ENCODE measurements at regions not wholly inside any gene's neighbourhood (a gene's known extent, or its start where the extent isn't known, plus 50 kb on each side); places are given as distances from the start of the nearest gene placed in this dataset.

DNA sequence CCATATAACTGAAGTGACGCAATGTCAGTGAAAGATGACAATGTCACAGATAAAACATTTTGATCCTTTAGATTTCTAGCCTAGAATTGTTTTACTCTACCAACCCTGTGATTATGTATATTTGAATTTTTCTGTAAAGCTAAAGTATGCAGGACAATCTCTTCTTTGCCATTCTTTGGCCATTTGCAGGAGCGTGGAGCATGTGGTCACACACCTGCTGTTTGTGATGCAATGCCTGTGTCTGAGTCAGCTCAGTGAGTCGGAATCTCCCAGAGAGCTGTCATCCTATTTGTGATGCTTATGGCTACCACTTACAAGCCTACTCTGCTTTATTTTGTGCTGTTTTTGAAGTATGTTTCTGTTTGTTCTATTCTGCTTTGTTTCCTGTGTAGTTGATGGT lies 214.5 kb downstream of the NAF1 start:
- CTCF ChIA-PET, result no interaction called here
- POLR2A ChIA-PET, result no interaction called here

DNA sequence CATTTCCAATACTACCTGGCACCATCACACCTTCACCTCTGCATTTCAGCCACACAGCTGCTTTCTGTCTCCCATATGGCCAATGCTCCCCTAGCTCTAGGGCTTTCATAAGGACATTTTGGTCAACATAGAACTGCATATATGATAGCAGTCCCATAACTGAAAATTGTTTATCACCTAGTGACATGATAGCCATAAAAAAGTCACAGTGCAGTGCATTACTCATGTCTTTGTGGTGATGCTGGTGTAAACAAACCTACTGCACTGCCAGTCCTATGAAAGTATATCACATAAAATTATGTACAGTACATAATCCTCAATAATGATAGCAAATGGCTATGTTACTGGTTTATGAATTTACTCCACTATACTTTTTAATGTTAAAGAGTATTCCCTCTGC lies 221.0 kb downstream of the NAF1 start:
- POLR2A ChIA-PET, result no interaction called here
- CTCF ChIA-PET, result no interaction called here

DNA sequence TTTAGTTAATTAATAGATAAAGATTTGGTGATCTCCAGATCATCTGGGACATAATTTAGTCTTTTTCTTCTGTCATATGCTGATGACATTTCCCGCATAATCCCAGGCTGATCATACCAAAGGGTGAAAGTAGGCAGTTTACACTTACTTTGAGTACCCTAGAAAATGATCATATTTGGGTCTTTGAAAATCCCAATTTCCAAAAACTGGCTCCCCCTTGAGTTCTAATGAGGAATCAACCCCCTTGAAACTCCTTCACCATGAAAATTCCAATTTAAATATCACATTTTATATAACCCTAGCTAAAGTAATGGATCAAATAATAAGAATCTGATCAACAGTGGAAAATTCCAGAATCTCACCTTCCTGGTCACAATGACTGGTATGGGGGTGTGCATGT lies 223.4 kb downstream of the NAF1 start:
- ChIA-PET POLR2A (no interaction called here), CTCF (no interaction called here)

DNA sequence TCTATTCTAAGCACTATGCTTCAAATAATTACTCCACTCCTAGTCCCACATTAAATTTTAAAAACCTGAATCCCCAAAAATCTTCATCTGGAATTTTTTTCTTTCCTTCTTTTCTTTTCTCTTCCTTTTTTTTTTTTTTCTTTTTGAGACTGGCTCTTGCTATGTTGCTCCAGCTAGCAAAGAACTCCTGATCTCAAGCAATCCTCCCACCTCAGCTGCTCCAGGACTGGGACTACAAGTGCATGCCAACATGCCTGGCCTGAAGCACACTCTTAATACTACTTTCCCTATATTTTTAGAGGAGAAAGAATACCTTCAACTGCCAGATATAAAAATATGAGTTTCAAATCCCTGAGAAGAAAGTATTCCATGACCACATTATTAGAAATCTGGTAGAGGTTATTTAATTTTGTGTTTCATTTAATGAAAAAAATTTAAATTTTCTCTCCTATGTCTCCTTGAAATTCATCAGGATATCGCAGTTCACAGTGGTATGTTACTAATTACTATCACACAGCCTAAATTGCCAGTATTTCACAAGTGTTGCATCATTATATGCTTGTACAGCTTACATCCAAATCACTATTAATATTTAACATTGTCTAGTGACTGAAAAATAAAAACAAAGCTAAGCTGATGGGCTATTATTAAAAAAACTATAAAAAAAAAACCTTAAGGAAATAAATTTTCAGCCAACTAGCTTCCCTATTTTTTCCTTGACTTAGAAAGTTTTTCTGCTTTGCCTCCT lies 227.8 kb downstream of the NAF1 start:
- ChIA-PET CTCF (no interaction called here), POLR2A (no interaction called here)

DNA sequence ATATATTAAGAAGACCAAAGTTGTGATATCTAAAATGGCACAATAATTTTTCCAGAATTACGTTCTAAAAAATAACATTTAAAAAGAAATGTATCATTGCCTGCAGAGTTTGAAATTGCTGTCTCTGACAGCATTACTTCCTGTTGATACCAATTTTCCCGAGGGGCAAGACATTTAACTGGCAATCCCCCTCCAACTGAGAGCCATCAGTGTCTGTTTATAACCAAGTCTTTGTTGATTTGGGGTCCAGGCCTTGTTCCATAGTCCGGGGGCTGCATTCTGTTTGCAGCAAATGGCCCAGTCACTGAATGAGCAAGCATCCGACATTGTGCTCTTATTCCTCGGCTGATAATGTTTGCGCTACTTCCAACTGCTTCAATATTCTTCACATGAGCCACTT lies 231.5 kb downstream of the NAF1 start:
- POLR2A ChIA-PET, result no interaction called here

DNA sequence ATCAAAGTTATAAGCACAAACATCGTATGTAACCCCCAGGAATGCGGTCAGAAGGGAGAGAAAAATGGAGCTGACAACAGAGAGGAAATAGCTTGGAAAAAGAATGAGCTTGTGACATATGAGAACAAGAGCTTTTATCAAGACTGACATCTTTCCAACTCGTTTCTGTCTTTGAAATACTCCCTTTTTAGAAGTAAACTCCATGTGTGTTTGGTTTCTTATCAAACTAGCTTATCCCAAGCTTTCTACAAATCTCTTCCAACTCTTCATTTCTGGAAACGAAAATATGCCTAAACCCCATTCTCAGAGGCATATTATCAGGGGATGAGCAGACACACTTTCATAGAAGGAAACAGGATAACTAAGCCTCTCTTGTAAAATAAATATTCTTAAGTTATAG lies 235.4 kb downstream of the NAF1 start:
- ChIA-PET POLR2A (no interaction called here), CTCF (no interaction called here)

More for the DNA sequence above, 231.5 kb downstream of the NAF1 start:
- CTCF ChIA-PET, result no interaction called here

DNA sequence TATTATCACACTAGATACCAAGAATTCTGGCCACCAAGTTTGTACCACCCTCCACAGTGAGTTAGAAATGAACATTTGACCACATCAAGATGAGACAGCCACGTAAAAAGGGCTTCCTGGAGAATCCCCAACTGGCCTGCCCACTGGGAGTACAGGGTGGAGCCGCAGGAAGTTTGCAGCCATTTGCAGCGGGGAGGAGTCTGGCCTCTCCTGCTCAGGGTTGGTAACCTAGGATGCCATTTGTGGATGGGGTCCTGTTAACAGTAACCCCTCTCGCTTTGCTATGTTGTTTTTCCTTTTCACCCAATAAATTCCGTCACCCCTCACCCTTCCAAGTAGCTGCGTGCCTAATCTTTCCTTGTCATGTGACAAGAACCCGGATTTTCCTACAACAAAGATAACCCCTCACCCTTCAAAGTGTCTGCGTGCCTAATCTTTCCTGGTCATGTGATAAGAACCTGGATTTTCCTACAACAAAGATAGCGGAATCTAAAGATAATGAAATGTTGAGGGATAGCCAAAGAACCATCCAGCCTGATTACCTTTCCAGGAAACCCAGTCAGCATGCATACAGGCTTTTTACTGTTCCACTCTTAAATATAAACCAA lies 245.4 kb downstream of the NAF1 start:
- ChIA-PET POLR2A (no interaction called here), CTCF (no interaction called here)

DNA sequence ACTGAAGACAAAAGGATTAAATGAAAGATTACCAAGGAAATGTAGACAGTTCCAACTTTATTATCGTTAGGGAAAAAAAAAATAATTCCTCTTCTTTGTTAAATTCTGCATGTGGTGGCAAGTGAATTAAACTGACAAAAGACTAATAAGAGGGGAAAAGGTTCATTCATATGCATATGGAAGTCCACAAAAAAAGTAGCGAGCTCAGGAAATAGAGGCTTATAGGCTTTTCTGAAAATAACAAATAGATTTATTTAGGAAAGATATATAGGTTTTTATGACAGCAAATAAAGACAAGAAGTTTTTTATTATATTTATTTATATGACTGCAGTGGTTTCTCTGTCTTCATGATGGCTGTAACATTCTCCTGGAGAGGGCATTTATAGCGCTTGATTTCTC lies 246.0 kb downstream of the NAF1 start:
- ChIA-PET CTCF (no interaction called here), POLR2A (no interaction called here)

DNA sequence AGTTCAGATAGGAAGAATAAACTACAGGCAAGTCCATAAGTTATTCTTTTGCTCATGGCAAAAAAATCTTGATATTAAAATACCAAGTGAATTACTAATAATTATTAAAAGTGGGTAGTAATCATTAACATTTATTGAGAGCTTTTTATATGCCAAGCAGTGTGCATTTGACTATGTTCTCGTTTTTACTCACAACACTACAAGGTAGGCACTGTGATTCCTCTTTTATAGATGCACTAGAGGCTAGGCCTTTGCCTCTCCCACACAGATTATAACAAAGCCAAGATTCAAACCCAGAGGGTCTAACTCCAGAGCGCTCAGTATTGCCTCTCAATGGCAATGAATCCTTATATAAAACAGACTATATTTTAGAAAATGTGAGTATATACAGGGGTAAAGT lies 254.2 kb downstream of the NAF1 start:
- ChIA-PET POLR2A (no interaction called here), CTCF (no interaction called here)

DNA sequence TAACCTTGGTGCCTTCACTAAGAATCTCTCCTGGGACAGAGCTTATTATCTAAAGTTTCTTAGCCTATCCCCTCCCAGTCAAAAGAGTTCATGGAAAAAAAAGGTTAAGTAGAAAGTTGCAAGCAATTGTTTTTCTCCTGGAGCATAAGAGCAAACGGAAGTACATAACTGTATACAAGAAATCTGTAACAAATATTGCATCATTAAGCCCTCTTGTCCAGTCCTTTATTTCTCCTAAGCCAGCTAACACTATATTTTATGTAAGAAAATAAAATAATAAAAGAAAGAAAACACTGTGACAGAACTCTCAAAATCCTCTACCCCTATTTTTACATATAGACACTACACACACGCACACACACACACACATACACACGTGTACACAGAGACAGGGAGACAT lies 255.3 kb downstream of the NAF1 start:
- CTCF ChIA-PET, result no interaction called here
- POLR2A ChIA-PET, result no interaction called here

DNA sequence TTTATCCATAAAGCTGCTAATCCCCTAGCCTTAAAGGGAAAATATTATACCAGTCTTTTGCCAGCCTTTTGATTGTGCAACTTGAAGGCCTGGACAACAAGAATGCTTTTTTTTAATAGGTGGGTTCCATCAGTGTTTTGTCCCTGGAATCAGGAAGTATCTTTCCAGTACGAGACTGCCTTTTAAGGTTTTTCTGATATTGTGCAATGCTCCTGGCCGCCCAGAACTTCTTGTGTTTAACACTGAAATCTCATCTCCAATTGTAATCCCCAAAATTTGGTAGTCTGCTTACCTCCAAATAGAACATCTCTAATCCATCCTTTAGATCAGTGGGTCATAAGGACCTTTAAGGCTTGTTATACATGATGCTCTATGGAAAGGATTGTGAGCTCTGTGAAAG lies 256.7 kb downstream of the NAF1 start:
- POLR2A ChIA-PET, result no interaction called here
- CTCF ChIA-PET, result no interaction called here

DNA sequence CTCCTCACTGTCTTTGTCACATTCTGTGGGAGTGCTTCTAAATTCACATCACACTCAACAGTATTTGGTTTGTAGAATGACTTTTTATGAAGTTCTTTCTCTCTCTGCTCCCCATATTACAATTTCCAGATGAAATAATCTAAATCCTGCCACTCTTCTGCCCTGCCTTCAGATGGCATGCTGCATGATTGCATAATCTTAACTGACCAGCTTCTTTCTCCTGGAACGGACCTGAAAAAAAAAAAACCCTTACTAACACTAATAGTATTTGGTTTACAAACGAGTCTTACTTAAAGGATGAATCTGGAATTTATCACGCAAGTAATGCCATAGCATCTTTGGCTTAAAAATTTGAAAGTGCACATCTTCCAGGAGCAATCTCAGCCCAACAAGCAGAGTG lies 272.3 kb downstream of the NAF1 start:
- ChIA-PET CTCF (no interaction called here), POLR2A (no interaction called here)

DNA sequence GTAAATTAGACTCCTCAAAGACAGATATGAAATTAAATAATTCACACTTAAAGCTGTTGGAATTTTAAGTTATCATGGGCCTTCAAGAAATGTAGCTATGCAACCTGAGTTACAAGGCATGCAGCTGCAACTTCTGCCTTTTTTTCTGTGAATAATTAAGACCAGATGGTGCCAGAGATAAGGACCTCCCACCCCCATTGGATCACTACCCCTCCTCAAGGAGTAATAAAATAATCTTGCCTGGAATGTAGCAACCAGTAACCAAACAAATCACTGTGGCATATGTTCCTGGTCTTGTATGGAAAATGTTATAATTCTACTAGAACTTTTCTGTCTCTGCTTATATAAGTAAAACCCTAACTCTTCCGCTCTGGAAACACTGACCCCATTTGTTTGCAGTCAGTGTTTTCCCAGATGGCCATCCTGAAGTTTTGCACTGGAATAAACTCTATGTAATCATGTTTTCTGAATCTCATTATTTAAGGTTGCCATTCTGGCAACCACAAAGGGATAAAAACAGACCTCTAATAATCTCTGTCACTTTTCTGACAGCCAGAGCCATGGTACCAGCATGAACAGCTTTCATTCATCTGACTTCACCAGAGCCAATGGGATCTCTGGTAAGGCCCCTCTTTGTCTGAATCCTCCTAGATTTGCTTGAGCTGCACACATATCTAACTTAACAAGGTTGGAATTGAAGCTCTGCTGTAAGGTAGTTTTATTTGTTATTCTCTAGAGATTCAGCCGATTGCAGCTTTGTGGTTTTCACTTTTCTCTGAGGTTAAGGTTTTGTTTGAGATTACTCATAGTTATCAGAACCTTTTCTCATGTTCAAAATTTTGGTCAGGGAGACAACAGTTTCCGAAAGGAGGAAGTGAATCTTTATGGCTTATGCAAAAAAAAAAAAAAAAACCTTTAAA lies 274.6 kb downstream of the NAF1 start:
- ChIA-PET CTCF (no interaction called here), POLR2A (no interaction called here)

DNA sequence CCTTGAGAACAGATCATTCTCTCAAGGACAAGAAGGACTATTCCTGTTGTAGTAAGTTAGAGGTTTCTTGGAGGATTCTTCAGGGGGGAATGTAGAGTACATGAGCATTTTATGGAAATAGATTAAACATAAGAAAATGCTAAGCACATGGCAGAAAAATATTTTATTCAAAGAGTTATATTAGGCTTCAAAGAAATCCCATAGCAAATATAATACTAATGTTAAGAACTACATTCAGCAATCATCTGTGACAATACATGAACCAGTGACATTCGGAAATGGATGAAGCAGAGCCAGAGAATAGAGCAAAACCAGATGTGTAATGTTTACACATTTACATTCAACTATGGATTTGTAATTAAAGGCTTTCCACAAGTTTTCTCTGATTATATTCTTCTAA lies 288.6 kb downstream of the NAF1 start:
- CTCF ChIA-PET, result no interaction called here
- POLR2A ChIA-PET, result no interaction called here

DNA sequence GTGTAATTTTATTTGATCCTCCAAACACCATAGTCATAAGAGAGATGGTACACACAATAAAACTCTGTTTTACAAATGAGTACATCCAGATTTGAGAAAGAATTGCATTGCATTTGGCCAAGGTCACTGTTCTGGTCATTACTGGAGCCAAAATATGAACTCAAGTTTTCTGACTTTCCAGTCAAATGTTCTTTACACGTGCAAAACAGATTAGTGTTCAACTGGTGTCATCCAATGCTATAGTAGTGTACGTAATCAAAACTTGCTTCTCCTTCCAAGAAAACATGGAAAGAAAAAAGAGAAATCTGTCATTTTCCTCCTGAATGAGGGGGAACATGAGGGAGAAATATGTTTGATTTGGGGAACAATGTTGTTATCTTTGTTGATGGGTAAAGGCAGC lies 291.9 kb downstream of the NAF1 start:
- ChIA-PET CTCF (no interaction called here), POLR2A (no interaction called here)

DNA sequence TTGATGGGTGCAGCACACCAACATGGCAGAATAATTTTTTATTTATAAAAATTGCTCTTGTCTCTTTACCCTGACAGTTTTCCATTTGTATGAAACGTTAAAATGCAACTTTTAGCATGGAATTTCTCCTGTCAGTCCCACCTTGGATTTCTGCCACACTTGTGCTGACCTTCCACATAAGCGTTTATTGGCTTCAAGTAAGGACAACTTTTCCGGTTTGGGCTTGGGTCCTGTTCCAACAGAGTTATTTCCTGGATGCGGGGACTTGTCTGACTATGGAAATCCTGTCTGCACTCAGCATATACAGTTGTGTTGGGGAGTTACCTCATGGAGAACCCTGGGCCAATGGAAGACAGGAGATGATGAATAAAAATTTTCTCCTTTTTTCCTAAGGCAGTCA lies 294.7 kb downstream of the NAF1 start:
- ChIA-PET POLR2A (no interaction called here), CTCF (no interaction called here)

DNA sequence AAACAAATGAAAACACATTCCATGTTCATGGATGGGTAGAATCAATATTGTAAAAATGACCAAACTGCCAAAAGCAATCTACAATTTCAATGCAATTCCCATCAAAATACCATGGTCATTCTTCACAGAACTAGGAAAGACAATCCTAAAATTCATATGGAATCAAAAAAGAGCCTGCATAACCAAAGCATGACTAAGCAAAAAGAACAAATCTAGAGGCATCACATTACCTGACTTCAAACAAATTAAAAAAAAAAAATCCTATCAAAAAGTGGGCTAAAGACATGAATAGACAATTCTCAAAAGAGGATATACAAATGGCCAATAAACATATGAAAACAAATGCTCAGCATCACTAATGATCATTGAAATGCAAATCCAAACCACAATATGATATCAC lies 297.5 kb downstream of the NAF1 start:
- ChIA-PET CTCF (no interaction called here), POLR2A (no interaction called here)

DNA sequence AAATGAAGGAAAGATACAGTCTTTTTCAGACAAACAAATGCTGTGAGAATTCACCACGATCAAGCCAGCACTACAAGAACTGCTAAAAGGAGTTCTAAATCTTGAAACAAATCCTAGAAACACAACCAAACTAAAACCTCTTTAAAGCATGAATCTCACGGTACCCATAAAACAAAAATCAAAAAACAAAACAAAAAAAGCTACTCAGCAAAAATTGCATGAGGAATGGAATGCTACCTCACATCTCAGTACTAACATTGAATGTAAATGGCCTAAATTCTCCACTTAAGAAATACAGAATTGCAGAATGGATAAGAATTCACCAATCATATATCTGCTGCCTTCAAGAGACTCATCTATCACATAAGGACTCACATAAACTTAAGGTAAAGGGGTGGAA lies 300.1 kb downstream of the NAF1 start:
- ChIA-PET CTCF (no interaction called here), POLR2A (no interaction called here)

DNA sequence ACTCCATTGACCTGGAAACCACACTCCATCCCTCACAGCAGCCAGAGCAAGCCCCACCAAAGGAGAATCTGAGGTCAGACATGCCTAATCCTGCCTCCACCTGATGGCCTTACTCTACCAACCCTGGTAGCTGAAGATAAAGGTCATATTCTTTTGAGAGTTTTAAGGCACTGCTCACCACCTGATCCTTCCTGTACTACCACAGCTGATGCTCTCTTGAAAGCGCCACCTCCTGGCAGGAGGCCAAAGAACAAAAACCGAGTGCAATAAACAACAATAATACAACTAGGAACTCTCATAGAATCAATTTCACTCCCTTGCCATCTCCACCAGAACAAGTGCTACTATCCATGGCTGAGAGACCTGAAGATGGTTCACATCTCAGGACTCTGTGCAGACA lies 301.6 kb downstream of the NAF1 start:
- CTCF ChIA-PET, result no interaction called here
- POLR2A ChIA-PET, result no interaction called here

DNA sequence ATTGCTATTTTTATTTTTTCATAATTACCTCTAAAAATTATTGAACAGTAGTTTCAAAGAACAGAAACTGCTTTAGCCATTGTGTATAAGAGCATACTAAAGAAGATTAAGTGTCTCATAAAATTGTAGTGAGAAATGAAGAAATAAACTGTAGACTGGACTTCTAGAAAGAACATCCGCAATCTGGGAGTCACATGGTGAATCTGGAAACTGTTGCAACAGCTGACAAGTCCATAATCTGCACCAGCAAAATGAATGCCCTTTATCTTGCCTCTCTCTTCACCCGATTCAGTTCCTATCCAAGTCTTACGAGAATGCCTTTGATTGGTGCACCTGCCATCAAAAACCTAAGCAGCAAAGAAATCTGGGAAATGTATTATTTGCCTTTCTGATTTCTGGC lies 312.9 kb downstream of the NAF1 start:
- CTCF ChIA-PET, result no interaction called here
- POLR2A ChIA-PET, result no interaction called here

DNA sequence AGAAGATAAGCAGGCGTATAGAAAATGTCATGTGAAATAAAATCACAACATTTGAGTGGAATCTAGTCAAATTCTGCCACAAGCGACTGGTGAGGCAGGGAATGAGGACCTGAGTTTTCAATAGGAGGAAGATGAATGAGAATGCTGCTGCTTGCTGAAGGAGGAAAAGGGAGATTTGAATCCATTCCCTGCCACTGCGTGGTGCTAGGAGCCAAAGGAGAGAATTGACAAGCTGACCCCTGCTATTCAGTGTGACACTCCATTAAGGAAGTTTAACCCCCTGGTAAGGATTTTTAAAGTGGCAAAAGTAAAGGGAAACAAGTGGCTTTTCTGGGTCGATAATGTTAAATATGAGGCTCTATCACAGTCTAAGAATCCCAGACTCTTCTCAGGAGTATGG lies 314.0 kb downstream of the NAF1 start:
- ChIA-PET CTCF (no interaction called here), POLR2A (no interaction called here)
